NCI-H524 (cell line): ENCODE measurements at regions not wholly inside any gene's neighbourhood (a gene's known extent, or its start where the extent isn't known, plus 50 kb on each side); places are given as distances from the start of the nearest gene placed in this dataset.
A peak's percentile ranks its signal among the peaks of the same experiment; 100 is the strongest.
"Not testable (repeated sequence)": the region's sequence is repeated elsewhere in the genome, so short reads cannot be mapped to it uniquely, and the experiment has no call there.

Source experiments
- DNase-seq, 2 experiments: peaks; one replicate each; lab custom pipeline; 2025; lab: John Stamatoyannopoulos, UW

DNA sequence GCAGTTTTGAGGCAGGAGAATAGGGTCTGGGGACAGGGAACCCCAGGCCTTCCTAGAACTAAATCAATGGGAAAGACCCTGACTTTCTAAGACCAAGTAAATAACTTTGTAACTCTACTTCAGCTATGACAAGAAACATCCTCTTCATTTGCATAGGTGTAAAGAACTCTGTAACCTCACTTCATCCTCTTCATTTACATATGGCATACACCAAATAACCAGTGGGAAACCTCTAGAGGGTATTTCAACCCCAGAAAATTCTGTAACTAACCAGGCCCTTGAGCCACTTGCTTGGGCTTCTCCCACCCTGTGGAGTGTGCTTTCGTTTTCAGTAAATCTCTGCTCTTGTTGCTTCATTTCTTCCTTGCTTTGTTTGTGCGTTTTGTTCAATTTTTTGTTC is 495.6 kb downstream of the SIPA1L2 start:
- no peak for DNase-seq

- DNase-seq: no peak
These were observed 497.4 kb downstream of the SIPA1L2 start for GRCh38 chr1:232132572-232132971.

GRCh38 chr1:232131715-232132391 is 498.1 kb downstream of the SIPA1L2 start:
- DNase-seq: no peak

GRCh38 chr1:232130815-232131480 is 499.0 kb downstream of the SIPA1L2 start:
- no peak for DNase-seq

GRCh38 chr1:232127190-232127589 is 500.6 kb downstream of the DISC1 start:
- DNase-seq: no peak

DNA sequence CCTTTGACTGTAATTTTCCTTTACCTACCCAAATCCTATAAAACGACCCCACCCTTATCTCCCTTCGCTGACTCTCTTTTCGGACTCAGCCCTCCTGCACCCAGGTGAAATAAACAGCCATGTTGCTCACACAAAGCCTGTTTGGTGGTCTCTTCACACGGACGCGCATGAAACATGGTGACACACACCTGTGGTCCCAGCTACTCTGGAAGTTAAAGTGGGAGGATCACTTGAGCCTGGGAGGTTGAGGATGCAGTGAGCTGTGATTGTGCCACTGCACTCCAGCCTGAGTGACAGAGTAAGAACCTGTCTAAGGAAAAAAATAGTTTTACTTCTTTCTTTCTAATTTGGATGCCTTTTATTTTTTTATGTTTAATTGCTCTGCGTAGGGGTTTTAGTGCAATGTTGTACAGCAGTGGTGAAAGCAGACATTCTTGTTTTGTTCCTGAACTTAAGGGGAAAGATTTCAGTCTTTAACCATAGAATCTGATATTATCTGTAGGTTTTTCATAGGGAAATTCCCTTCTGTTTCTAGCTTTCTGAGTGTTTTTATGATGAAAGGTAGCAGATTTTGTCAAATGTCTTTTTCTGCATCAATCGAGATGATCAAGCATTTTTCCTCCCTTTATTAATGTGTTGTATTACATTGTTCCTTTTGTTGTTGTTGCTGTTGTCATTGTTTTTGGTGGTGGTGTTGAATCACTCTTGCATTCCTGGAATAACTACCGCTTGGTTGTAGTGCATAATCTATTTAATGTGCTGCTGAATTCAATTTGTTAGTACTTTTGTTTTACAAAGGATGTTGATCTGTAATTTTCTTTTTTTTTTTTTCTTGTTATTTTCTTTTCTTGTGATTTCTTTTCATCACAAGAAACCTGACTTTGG is 497.4 kb downstream of the DISC1 start:
- DNase-seq: no peak

- DNase-seq: not testable (repeated sequence)
These were observed 491.3 kb downstream of the DISC1 start for GRCh38 chr1:232117903-232118302.

DNA sequence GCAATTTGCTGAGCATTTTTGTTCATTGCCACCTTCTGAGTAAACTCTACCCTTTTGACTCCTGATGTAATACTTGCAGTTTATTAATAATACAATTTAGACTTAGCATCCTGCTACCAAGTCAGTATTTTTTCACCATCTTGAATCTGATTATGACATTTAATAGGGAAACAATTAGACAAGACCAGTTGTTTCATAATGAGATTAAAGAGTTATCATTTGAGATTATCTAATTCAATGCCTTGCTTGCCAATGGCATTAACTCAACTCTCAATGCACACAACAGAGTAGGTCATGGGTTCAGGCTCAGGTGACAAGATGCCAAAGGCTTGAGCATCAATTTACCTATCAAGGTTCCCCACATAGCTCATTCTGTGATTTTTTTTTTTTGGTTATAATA is 488.4 kb downstream of the DISC1 start:
- DNase-seq: peak; percentile 6 to 62

DNA sequence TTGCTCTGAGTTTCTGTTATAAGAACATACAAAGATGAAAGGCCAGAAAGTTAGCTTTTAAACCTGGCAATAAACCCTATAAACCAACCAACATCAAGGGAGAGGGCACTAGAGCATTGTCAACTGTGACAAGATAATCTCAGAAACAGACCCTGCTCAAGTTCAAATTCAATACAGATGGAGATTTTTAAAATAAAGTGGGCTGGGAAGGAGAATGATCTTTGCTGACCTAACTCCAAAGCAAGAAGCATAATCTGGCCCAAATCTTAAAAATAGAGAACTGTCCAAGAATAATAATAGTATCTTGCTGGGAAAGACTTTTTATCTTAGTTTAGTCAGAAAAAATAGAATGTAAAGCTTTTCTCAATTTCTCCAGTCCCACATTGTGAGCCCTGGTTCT is 485.5 kb downstream of the DISC1 start:
- DNase-seq: peak in 1 of 2 experiments; percentile 13

- DNase-seq: peak; percentile 42 to 60
These were observed 485.0 kb downstream of the DISC1 start for GRCh38 chr1:232111611-232112010.

GRCh38 chr1:232110281-232111090 is 483.9 kb downstream of the DISC1 start:
- no peak for DNase-seq

GRCh38 chr1:232109391-232109790 is 482.8 kb downstream of the DISC1 start:
- DNase-seq: no peak

DNA sequence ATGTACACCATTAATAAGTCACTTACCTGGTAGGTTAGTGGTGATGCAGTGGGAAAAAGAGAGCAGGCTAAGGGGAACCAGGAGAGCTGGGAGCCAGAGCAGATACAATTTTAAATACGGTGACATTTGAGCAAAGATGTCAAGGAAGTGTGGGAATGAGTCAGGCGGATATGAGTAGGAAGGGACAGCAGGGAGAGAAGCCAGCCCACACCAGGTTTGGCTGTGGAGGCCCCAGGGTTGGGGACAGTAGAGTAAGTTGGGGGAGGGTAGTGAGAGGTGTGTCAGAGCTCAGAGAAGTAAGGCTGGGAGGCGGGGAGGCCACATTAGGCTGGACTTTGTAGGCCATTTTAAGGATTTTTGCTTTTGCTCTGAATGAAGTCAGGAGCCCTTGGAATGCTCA is 482.0 kb downstream of the DISC1 start:
- no peak for DNase-seq

GRCh38 chr1:232106415-232106814 is 479.8 kb downstream of the DISC1 start:
- DNase-seq: no peak

DNA sequence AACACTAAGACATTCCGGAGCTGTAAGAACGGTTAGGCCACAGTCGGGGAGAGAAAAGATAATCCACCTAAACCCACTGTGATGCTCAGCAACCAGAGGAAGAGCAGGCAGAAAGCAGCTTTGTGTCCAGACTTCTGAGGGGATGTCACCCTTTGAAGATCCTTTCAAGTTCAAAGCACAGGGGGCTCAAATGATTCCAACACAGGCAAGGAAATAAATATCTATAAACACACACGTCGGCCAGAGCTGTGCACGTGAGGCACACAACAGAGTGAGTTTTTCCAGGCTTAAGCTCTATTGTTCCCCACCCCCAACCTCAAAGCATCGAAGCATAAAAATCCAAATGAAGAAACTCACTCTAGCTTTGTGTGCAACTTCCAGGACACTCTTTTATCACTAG is 479.0 kb downstream of the DISC1 start:
- no peak for DNase-seq

- no peak for DNase-seq
These were observed 474.6 kb downstream of the DISC1 start for GRCh38 chr1:232101231-232101630.

DNA sequence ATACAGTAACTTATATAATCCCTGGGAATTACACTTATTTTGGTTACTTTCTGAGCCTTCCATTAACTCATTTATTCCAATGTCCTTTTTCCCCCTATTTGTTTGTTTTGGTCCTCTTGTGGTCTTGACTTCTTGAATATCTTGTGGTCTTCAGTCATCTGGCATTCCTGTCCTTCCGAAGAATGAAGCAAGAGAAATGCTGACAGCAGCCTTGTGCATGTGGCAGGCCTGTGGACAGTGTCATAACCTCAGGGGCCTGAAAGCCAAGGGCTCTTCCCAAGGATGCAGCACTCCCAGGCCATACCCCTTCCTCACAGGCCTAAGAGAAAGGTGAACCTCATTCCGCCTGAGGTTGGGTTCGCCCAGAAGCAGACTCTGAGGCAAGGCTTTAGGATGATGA is 470.2 kb downstream of the DISC1 start:
- no peak for DNase-seq
